GM18867 (cell line): ENCODE measurements at regions not wholly inside any gene's neighbourhood (a gene's known extent, or its start where the extent isn't known, plus 50 kb on each side); places are given as distances from the start of the nearest gene placed in this dataset.
A peak's percentile ranks its signal among the peaks of the same experiment; 100 is the strongest.
"Not testable (repeated sequence)": the region's sequence is repeated elsewhere in the genome, so short reads cannot be mapped to it uniquely, and the experiment has no call there.

Source experiments
- ATAC-seq: cut with Tn5 transposase; IDR thresholded peaks from one replicate; pipeline ENCODE4 v1.9.1; 2021; ENCODE audit warnings: mild to moderate bottlenecking, moderate library complexity; ENCODE audit not compliant: unreplicated experiment

- ATAC-seq: peak; percentile 92
These were observed 196.9 kb downstream of the AVL9 start for GRCh38 chr7:32691965-32692815.

- ATAC-seq: not testable (repeated sequence)
These were observed 192.8 kb downstream of the AVL9 start for GRCh38 chr7:32688092-32688491.

DNA sequence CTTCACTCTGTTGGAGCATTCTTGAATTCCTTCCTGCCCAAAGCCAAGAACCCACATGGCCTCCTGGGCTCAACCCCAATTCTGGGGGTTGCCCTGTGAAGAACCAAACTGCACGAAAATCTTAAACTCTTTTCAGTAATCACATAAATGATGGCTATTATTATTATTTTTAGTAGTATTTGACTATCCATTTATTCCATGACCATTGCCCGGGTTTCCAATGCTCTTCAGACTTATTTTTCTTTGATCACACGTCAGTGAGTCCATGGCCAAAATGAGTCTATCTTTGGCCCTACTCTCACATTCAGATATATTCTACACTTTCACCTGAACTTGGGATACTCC is 185.9 kb downstream of the AVL9 start:
- ATAC-seq: no peak

- ATAC-seq: no peak
These were observed 185.2 kb downstream of the AVL9 start for GRCh38 chr7:32680259-32681173.

DNA sequence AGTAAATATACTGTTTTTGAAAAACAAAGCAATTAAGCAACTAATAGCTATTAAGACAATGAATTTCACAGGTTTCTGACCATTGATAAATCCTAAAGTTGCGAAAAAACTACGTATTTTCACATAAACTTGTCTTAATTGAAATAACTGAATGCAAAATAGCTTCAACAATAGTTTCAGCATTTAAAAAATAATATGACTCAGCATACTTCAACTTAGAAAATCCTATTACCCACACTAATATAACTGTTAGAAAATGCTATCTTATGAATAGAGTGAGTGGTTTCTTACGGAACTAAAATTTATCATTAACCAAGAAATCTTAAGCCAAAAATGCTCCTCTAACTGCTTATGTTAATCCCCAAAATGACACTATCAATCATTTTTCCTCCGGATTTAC is 183.9 kb downstream of the AVL9 start:
- ATAC-seq: no peak

DNA sequence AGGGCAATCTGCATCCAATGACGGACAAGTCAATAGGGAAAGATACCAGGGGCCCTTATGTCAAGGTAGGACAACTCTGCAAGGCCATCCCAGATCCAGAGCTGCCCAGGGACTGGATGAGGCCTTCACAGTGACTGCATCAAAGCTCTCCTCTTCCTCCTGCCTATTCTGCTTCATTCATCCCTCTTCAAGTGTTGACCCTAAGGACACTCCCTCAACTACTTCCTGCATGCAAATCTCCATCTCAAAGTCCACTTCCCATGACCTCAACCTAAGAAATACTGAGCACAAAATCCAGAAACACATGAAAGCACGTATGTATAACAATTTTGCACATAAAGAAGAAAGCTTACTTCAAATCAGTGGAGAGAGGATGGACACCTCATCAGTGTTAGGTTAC is 182.3 kb downstream of the AVL9 start:
- ATAC-seq: no peak

DNA sequence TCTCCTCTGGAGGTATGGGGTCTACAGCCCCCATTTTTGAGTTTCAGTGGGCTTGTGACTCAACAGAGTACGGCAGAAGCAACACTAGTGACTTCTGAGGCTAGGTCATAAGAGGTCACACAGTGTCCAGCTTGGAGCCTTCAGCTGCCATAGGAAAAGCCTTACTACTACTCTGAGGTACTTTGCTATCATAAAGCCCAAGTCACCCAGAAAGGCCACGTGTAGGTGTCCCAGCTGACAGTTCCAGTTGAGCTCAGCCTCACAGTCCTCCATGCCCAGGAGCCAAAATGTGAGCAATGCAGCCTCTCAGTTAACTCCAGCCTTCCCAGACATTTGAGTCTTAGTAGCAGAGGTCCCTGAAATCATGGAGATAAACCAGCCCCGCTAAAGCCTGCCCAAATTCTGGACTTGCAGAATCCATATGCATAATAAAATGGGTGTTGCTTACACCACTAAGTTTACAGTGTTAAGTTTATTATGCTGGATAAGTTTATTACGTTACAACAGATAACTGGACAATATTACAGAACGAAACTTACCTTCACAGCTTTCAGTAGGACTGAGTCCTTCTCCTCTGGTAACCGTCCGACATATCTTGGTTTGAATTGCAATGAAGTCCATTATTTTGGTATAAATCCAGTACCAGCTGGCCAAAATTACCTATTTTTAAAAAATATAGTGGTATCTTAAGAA is 181.1 kb downstream of the AVL9 start:
- ATAC-seq: no peak

DNA sequence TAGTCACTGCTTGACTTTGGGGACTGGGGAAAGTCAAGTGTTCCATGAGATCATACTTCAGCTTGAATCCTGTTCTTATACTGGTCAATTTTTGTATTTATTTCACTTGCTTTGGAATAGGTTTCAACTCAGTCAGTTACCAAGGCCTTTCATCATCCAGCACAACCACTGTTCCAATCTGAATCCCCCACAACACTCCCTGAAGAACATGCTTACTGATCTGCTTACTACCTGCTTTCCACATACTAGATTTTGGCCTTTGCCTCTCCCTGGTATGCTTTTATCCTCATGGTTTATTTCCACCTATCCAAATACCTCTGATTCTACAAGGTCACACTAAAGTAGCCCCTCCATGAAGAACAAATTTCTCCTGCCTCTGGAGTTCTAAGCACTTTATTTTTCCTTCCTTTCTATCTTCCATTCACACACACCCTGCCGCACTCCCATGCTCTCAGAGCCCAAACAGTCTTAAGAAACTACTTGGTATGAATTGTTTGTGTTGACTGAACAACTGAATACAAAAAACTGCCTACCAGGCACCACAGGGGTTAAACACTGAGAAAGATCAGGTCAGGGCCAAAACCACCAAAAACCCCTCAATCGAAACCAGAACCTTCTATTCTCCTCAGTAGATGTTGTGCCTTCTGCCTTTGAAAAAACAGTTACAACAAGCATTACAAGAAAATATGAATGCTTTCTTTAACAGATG is 178.1 kb downstream of the AVL9 start:
- ATAC-seq: peak; percentile 46

DNA sequence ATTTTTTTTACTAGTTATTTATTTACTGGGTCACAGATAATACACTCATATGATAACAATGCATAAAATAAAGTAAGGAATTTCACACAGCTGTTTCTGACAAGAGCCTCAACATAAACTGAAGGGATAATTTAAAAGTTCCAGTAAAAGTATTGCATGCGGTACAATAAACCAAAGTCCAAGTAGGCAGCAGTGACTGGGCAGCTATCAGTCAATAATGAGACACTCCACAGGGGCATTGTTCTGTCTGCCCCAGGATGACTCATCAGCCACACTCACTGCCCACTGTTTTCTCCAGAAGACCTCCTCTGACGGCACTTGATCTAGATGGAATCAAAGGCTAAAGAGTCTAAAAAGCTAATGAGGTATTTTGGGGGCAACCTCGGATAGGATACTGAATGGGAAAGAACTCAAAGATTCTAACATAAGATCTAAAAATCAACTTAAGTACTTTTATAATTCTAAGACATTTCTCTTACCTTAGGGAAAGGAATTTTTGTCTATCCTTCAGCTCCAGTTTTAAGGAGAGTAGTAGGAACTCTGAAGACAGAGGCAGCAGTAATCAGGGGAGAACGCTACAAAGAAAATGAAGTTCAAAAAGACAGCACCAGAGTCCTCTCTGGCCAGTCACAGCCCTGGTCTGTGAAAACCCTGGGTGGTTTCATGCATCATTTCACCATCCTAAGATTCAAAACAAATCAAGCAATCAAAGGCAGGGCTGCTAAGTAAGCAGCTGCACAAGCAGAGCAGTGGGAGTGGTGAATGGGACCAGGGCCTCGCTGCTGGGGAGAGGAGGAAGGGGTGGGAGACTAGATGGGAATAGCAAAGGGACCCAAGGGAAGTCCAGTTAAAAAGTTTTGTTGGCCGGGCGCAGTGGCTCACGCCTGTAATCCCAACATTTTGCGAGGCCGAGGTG is 175.1 kb downstream of the AVL9 start:
- ATAC-seq: no peak

DNA sequence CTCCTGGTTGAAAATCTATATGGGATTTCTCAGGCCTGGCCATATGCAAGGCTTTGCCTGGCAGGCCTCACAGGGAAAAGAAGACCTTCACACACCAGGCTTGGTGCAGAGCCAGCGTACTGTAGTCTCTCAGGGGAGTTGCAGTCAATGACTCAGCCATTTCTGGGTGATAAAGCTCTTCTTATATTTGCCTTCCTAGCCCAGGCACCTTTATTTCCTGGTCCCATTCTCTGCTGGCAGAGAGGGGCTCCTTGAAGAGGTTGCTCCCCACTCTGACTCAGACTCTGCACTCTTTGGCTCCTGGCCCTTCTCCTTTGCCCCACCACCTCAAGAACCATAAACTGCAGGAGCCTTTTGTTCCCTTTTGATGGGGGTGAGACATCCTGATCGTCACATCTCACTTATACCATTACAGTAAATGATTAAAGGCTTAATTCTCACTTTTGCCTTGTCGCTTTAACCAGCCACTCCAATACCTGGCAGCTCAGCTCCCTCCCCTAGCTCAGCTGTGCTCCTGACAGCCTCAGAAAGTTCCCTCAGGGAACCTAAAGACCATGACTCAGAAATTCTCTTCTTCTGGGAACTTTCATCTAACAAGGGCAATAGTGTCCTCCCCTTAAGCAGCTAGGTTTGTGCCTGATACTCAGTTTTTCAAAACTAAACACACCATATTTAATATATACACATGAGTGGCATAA is 174.0 kb downstream of the AVL9 start:
- ATAC-seq: not testable (repeated sequence)

- ATAC-seq: not testable (repeated sequence)
These were observed 173.3 kb downstream of the AVL9 start for GRCh38 chr7:32668387-32669097.

DNA sequence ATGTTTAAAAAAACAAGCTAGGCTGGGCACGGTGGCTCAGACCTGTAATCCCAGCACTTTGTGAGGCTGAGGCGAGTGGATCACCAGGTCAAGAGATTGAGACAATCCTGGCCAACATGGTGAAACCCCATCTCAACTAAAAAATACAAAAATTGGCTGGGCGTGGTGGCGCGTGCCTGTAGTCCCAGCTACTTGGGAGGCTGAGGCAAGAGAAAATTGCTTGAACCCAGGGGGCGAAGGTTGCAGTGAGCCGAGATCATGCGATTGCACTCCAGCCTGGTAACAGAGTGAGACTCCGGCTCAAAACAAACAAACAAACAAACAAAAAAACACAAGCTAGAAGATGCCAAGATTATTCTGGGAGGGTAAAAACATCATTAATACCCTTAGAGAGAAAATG is 172.3 kb downstream of the AVL9 start:
- not testable (repeated sequence) for ATAC-seq

DNA sequence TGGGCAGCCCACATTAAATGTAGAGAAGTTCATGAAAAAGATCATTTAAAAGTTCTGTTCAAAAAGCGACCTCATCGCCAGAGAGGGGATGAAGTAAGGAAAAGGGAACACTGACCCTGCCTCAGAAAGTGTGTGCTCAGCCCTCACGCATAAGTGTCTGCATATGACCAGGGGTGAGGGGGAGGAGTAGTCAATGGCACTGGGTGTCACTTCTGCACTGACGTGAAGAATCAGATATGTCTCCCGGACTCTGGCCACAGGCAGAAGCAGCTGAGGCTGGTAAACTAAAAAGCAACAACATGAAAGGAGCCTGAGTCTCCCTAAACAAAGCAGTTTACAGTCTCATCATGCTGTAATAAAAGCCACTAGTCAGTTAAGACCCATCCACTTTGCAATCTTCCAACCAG is 168.5 kb downstream of the AVL9 start:
- ATAC-seq: not testable (repeated sequence)

DNA sequence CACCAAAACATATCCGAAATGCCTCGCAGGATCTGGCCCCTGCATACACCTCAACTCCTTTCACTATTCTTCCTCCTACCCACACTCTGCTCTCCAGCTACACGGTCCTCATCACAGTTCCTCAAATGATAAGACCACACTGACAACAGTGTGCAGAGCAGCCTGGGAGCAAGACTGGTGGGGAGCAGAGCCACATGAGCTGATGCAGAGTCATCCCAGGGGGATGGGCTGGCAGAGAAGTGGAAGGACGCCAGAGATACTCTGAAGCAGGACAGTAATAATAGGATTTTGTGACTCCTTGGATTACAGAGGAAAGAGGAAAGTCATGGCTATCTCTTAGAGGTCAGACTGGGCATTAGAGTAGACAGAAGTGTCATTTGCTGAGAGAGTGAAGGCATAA is 167.2 kb downstream of the AVL9 start:
- not testable (repeated sequence) for ATAC-seq

GRCh38 chr7:32661929-32662328 is 166.6 kb downstream of the AVL9 start:
- no peak for ATAC-seq

DNA sequence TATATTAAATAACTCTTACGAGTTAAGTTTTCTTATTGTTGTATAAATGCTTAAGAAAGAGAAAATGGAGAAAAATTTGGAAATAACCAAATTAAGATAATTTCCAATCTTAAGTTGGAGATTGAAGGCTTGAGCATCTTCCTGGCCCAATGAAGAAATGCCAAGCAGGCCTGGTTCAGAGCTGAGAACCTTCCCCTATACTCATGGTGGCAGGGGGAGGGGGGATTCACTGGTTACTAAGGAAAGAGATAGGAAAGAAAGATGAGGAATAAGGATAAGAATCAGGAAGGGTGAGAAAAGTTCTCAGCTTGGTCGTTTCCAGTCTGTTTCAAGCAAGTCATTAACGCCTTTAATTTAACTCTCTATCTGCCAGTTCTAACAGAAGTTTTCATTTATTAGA is 166.2 kb downstream of the AVL9 start:
- no peak for ATAC-seq

GRCh38 chr7:32660936-32661335 is 165.6 kb downstream of the AVL9 start:
- ATAC-seq: no peak

GRCh38 chr7:32659853-32660252 is 164.6 kb downstream of the AVL9 start:
- no peak for ATAC-seq
